Fibroblast of lung (primary cell): ENCODE measurements at regions not wholly inside any gene's neighbourhood (a gene's known extent, or its start where the extent isn't known, plus 50 kb on each side); places are given as distances from the start of the nearest gene placed in this dataset.
"Not testable (repeated sequence)": the region's sequence is repeated elsewhere in the genome, so short reads cannot be mapped to it uniquely, and the experiment has no call there.

Source experiments
- DNase-seq, 2 donors: peaks; one replicate each; pipeline versions ENCODE4 v3.0.0 to v3.0.0-alpha.2; 2010; ENCODE audit warnings: low read depth in 2 of 2
- H2AFZ ChIP-seq: 2 replicates; pipeline ENCODE4 v1.5.1; 2012; ENCODE audit warnings: low read length, control low read depth, inconsistent platforms
- H3K27ac ChIP-seq: 2 replicates; pipeline ENCODE4 v1.5.1; 2011; ENCODE audit warnings: low read length, control low read depth; ENCODE audit not compliant: insufficient read depth
- H3K27me3 ChIP-seq: 2 replicates; pipeline ENCODE4 v1.5.1; 2011; ENCODE audit warnings: mild to moderate bottlenecking, low read length; ENCODE audit not compliant: control insufficient read depth, insufficient read depth
- H3K36me3 ChIP-seq: 2 replicates; pipeline ENCODE4 v1.5.1; 2011; ENCODE audit warnings: low read length; ENCODE audit not compliant: control insufficient read depth, insufficient read depth
- H3K4me1 ChIP-seq: 2 replicates; pipeline ENCODE4 v1.5.1; 2011; ENCODE audit warnings: low read length; ENCODE audit not compliant: control insufficient read depth, insufficient read depth; ENCODE audit errors: extremely low read depth
- H3K4me2 ChIP-seq: 2 replicates; pipeline ENCODE4 v1.5.1; 2011; ENCODE audit warnings: low read length, control low read depth; ENCODE audit not compliant: insufficient read depth; ENCODE audit errors: extremely low read depth
- H3K4me3 ChIP-seq, 4 experiments: fragments of 200-600 bp in 1 of 4; sonication (generic) in 1 of 4; replicated peaks in 1 of 4; 2 replicates each; pipeline ENCODE4 v1.5.1; 2011 to 2016; ENCODE audit warnings: low read length in 4 of 4, low read depth in 3 of 4, mild to moderate bottlenecking in 3 of 4, control low read depth in 2 of 4, inconsistent platforms in 1 of 4, mixed read lengths in 1 of 4; ENCODE audit not compliant: insufficient read depth in 1 of 4; ENCODE audit errors: control extremely low read depth in 1 of 4
- H3K79me2 ChIP-seq: 2 replicates; pipeline ENCODE4 v1.5.1; 2012; ENCODE audit warnings: mild to moderate bottlenecking, low read length, inconsistent platforms; ENCODE audit not compliant: control insufficient read depth, insufficient read depth
- H3K9ac ChIP-seq: 2 replicates; pipeline ENCODE4 v1.5.1; 2011; ENCODE audit warnings: mild to moderate bottlenecking, low read length, control low read depth; ENCODE audit not compliant: insufficient read depth
- H3K9me3 ChIP-seq: 2 replicates; pipeline ENCODE4 v1.5.1; 2012; ENCODE audit warnings: low read depth, low read length; ENCODE audit not compliant: control insufficient read depth, insufficient read depth
- H4K20me1 ChIP-seq: 2 replicates; pipeline ENCODE4 v1.5.1; 2011; ENCODE audit warnings: low read length; ENCODE audit not compliant: control insufficient read depth, insufficient read depth; ENCODE audit errors: extremely low read depth
- CTCF ChIP-seq, 2 donors: IDR thresholded peaks in 1 of 2; conservative IDR thresholded peaks in 1 of 2; 1 replicate in 1 of 2; 2 replicates in 1 of 2; pipeline ENCODE4 v1.5.1; 2011 to 2012; ENCODE audit warnings: low read length in 2 of 2, control low read depth in 1 of 2, inconsistent platforms in 1 of 2, low read depth in 1 of 2, mild to moderate bottlenecking in 1 of 2
- EZH2 ChIP-seq: IDR thresholded peaks from 2 replicates; pipeline ENCODE4 v1.5.1; 2012; ENCODE audit warnings: low read length, control low read depth, mild to moderate bottlenecking; ENCODE audit errors: missing control alignments

GRCh38 chr10:33085313-33085833, 127.3 kb upstream of the ITGB1 start:
- H4K20me1 ChIP-seq = no peaks in the 10 kb centered on the region
- no peaks in the 10 kb centered on the region for H3K27me3 ChIP-seq
- H3K9ac ChIP-seq = no peak overlapping the region
- TF ChIP-seq EZH2 (no peak), CTCF (conservative IDR thresholded peaks at IDR 0.05 in 1 of 2, IDR thresholded peaks at IDR 0.05 in 1 of 2; ENCODE audit: low read depth in 1 of 2, low read length in 2 of 2) (no peak)
- no peak overlapping the region for H3K4me2 ChIP-seq
- no peaks in the 10 kb centered on the region for H3K4me1 ChIP-seq
- H3K27ac ChIP-seq = no peak overlapping the region
- H3K4me3 ChIP-seq = no peak overlapping the region
- no peaks in the 10 kb centered on the region for H3K36me3 ChIP-seq
- no peaks in the 10 kb centered on the region for H3K9me3 ChIP-seq
- H3K79me2 ChIP-seq = no peaks in the 10 kb centered on the region
- H2AFZ ChIP-seq = no peak overlapping the region
- DNase-seq = no peak

GRCh38 chr10:33084453-33084852, 126.4 kb upstream of the ITGB1 start:
- no peak for DNase-seq

GRCh38 chr10:33082373-33082895, 124.4 kb upstream of the ITGB1 start:
- Histone ChIP-seq H3K36me3 (no peaks in the 10 kb centered on the region), H3K27ac (no peak overlapping the region), H3K79me2 (no peaks in the 10 kb centered on the region), H3K4me2 (no peak overlapping the region), H2AFZ (no peak overlapping the region), H3K4me3 (no peak overlapping the region), H3K27me3 (no peaks in the 10 kb centered on the region), H3K4me1 (no peaks in the 10 kb centered on the region), H3K9ac (no peak overlapping the region), H4K20me1 (no peaks in the 10 kb centered on the region), H3K9me3 (no peaks in the 10 kb centered on the region)
- no peak for TF ChIP-seq EZH2
- TF ChIP-seq CTCF (conservative IDR thresholded peaks at IDR 0.05 in 1 of 2, IDR thresholded peaks at IDR 0.05 in 1 of 2; ENCODE audit: low read depth in 1 of 2, low read length in 2 of 2) = no peak
- no peak for DNase-seq

More at GRCh38 chr10:33084453-33084852, 126.4 kb upstream of the ITGB1 start:
- Histone ChIP-seq H3K4me1 (no peaks in the 10 kb centered on the region), H3K9ac (no peak overlapping the region), H3K27me3 (no peaks in the 10 kb centered on the region), H3K4me2 (no peak overlapping the region), H3K4me3 (no peak overlapping the region), H3K79me2 (no peaks in the 10 kb centered on the region), H2AFZ (no peak overlapping the region), H4K20me1 (no peaks in the 10 kb centered on the region), H3K36me3 (no peaks in the 10 kb centered on the region), H3K27ac (no peak overlapping the region), H3K9me3 (no peaks in the 10 kb centered on the region)
- TF ChIP-seq CTCF (conservative IDR thresholded peaks at IDR 0.05 in 1 of 2, IDR thresholded peaks at IDR 0.05 in 1 of 2; ENCODE audit: low read depth in 1 of 2, low read length in 2 of 2) = no peak
- TF ChIP-seq EZH2 = no peak

- H3K9ac ChIP-seq, DNase-seq, H3K36me3 ChIP-seq, H3K79me2 ChIP-seq, H4K20me1 ChIP-seq, H3K9me3 ChIP-seq, H3K4me3 ChIP-seq, H3K27me3 ChIP-seq, H2AFZ ChIP-seq, H3K27ac ChIP-seq, H3K4me2 ChIP-seq, H3K4me1 ChIP-seq: not testable (repeated sequence)
Observed at GRCh38 chr10:33080467-33080866, 122.4 kb upstream of the ITGB1 start.
